Breast epithelium (tissue), 4 donors: ENCODE measurements at regions not wholly inside any gene's neighbourhood (a gene's known extent, or its start where the extent isn't known, plus 50 kb on each side); places are given as distances from the start of the nearest gene placed in this dataset.
A peak's percentile ranks its signal among the peaks of the same experiment; 100 is the strongest.

Experiments used
- DNase-seq, 2 donors: peaks; one replicate each; pipeline ENCODE4 v3.0.0-alpha.2; 2019; ENCODE audit warnings: low spot score in 2 of 2
- H3K27ac ChIP-seq, 2 donors: fragments of 200-600 bp; sonication (generic) in 1 of 2; one replicate each; pipeline ENCODE4 v1.5.1; 2016 to 2019; ENCODE audit warnings: mild to moderate bottlenecking in 1 of 2
- H3K27me3 ChIP-seq, 2 donors: fragments of 200-600 bp; sonication (generic) in 1 of 2; one replicate each; pipeline versions ENCODE4 v1.5.1 to v1.6.0; 2017 to 2019; ENCODE audit warnings: control low read depth in 1 of 2, mild to moderate bottlenecking in 1 of 2
- H3K36me3 ChIP-seq: fragments of 200-600 bp; one replicate; pipeline ENCODE4 v1.5.1; 2019
- H3K4me1 ChIP-seq, 2 donors: fragments of 200-600 bp; sonication (generic); one replicate each; pipeline ENCODE4 v1.5.1; 2016 to 2019; ENCODE audit warnings: control low read depth in 1 of 2
- H3K4me3 ChIP-seq, 3 donors: fragments of 200-600 bp; sonication (generic); 1 replicate in 2 of 3; 2 replicates in 1 of 3; pipeline ENCODE4 v1.5.1; 2016 to 2019; ENCODE audit warnings: mild to moderate bottlenecking in 3 of 3, moderate library complexity in 2 of 3
- H3K9me3 ChIP-seq, 2 donors: fragments of 200-600 bp; sonication (generic) in 1 of 2; one replicate each; pipeline ENCODE4 v1.5.1; 2016 to 2019; ENCODE audit warnings: control low read depth in 1 of 2
- CTCF ChIP-seq, 3 donors: fragments of 450-650 bp; IDR thresholded peaks; one replicate each; pipeline ENCODE4 v1.5.1; 2016 to 2017; ENCODE audit warnings: antibody characterized with exemption in 3 of 3, mild to moderate bottlenecking in 3 of 3, moderate library complexity in 3 of 3
- POLR2A ChIP-seq: fragments of 450-650 bp; IDR thresholded peaks from one replicate; pipeline ENCODE4 v1.6.1; 2016; ENCODE audit warnings: antibody characterized with exemption, mild to moderate bottlenecking, moderate library complexity
- POLR2AphosphoS5 ChIP-seq, 3 donors: sonication (generic); formaldehyde crosslinking; IDR thresholded peaks; one replicate each; pipeline ENCODE4 v1.6.1; 2017; ENCODE audit warnings: antibody characterized with exemption in 3 of 3
- intact Hi-C: fragments of 100-400 bp; cut with DNase I; formaldehyde crosslinking; loops from one replicate; pipeline ENCODE4 v1.15.1; 2023; ENCODE audit warnings: low total_unique reads

- TF ChIP-seq POLR2A, result no peak
- no peak for TF ChIP-seq POLR2AphosphoS5 (IDR thresholded peaks at IDR 0.05)
- TF ChIP-seq CTCF (IDR thresholded peaks at IDR 0.05), result no peak
- Histone ChIP-seq H3K4me1 (no peaks in the 10 kb centered on the region), H3K27me3 (no peaks in the 10 kb centered on the region), H3K36me3 (no peaks in the 10 kb centered on the region), H3K4me3 (no peak overlapping the region), H3K9me3 (peaks cover 0 to 5% of the 10 kb centered on the region in 2 donors), H3K27ac (no peak overlapping the region)
- DNase-seq, result no peak
- intact Hi-C loops, result no loop called here
These were observed 920.1 kb upstream of the AUTS2 start for GRCh38 chr7:68678196-68678595.

GRCh38 chr7:68679459-68680234, 918.6 kb upstream of the AUTS2 start:
- Histone ChIP-seq H3K4me3 (no peak overlapping the region), H3K27me3 (no peaks in the 10 kb centered on the region), H3K4me1 (no peaks in the 10 kb centered on the region), H3K27ac (no peak overlapping the region), H3K36me3 (no peaks in the 10 kb centered on the region), H3K9me3 (no peaks in the 10 kb centered on the region)
- no peak for TF ChIP-seq POLR2A
- TF ChIP-seq CTCF (IDR thresholded peaks at IDR 0.05), result no peak
- TF ChIP-seq POLR2AphosphoS5 (IDR thresholded peaks at IDR 0.05), result no peak
- no peak for DNase-seq
- intact Hi-C loops, result no loop called here

- TF ChIP-seq CTCF (IDR thresholded peaks at IDR 0.05) (no peak), POLR2A (no peak), POLR2AphosphoS5 (IDR thresholded peaks at IDR 0.05) (no peak)
- DNase-seq, result no peak
- intact Hi-C loops, result no loop called here
- Histone ChIP-seq H3K4me3 (no peak overlapping the region), H3K4me1 (no peaks in the 10 kb centered on the region), H3K27me3 (no peaks in the 10 kb centered on the region), H3K36me3 (no peaks in the 10 kb centered on the region), H3K9me3 (no peaks in the 10 kb centered on the region), H3K27ac (no peak overlapping the region)
These were observed 917.9 kb upstream of the AUTS2 start for GRCh38 chr7:68680235-68680872.

- Histone ChIP-seq H3K4me3 (no peak overlapping the region), H3K36me3 (no peaks in the 10 kb centered on the region), H3K27me3 (no peaks in the 10 kb centered on the region), H3K9me3 (no peaks in the 10 kb centered on the region), H3K27ac (no peak overlapping the region), H3K4me1 (no peaks in the 10 kb centered on the region)
- TF ChIP-seq CTCF (IDR thresholded peaks at IDR 0.05) (no peak), POLR2AphosphoS5 (IDR thresholded peaks at IDR 0.05) (no peak)
- no peak for DNase-seq
- intact Hi-C loops, result no loop called here
These were observed 915.4 kb upstream of the AUTS2 start for GRCh38 chr7:68682910-68683309.

GRCh38 chr7:68684246-68684839, 913.9 kb upstream of the AUTS2 start:
- Histone ChIP-seq H3K27ac (no peak overlapping the region), H3K4me3 (no peak overlapping the region), H3K9me3 (no peaks in the 10 kb centered on the region), H3K4me1 (no peaks in the 10 kb centered on the region), H3K36me3 (no peaks in the 10 kb centered on the region), H3K27me3 (no peaks in the 10 kb centered on the region)
- intact Hi-C loops, result no loop called here
- DNase-seq, result peak in 1 of 2 donors; percentile 51
- no peak for TF ChIP-seq CTCF (IDR thresholded peaks at IDR 0.05)
- no peak for TF ChIP-seq POLR2AphosphoS5 (IDR thresholded peaks at IDR 0.05)
- TF ChIP-seq POLR2A, result no peak
